Caco-2 (cell line): ENCODE measurements at regions not wholly inside any gene's neighbourhood (a gene's known extent, or its start where the extent isn't known, plus 50 kb on each side); places are given as distances from the start of the nearest gene placed in this dataset.

Experiments used
- BruUV-seq: library from RNA; stranded (reverse); fragments of 400-500 nt; replicated peaks from 2 replicates; lab custom pipeline; 2021; lab: Mats Ljungman, UMichigan
- CTCF ChIA-PET: fragments of 300-600 bp; sonication (Branson Sonifier 250); formaldehyde crosslinking; loops from one replicate; lab custom pipeline; 2022; ENCODE audit warnings: antibody characterized with exemption; lab: Charles Lee
- POLR2A ChIA-PET: fragments of 300-600 bp; sonication (Branson Sonifier 250); formaldehyde crosslinking; loops from one replicate; lab custom pipeline; 2022; ENCODE audit warnings: antibody characterized with exemption; lab: Charles Lee
- DNase-seq, 2 experiments: peaks; one replicate each; pipeline versions ENCODE4 v3.0.0 to v3.0.0-alpha.2; 2020 to 2022
- H3K27me3 ChIP-seq: replicated peaks from 2 replicates; pipeline ENCODE4 v1.6.0; 2011; ENCODE audit warnings: low read length; ENCODE audit not compliant: control insufficient read depth, insufficient read depth
- H3K36me3 ChIP-seq: 2 replicates; pipeline ENCODE4 v1.5.1; 2011; ENCODE audit warnings: low read length; ENCODE audit not compliant: control insufficient read depth, insufficient read depth
- H3K4me1 ChIP-seq: fragments of 250-450 bp; sonication (Bioruptor Pico); 2 replicates; pipeline ENCODE4 v1.5.1; 2020; ENCODE audit warnings: mild to moderate bottlenecking
- H3K4me3 ChIP-seq: 2 replicates; pipeline ENCODE4 v1.5.1; 2011; ENCODE audit warnings: low read depth, mild to moderate bottlenecking, control low read depth, low read length
- H3K9me3 ChIP-seq: fragments of 250-450 bp; sonication (Bioruptor Pico); 2 replicates; pipeline ENCODE4 v1.5.1; 2020; ENCODE audit warnings: mild to moderate bottlenecking, moderate library complexity
- H3K27ac Mint-ChIP-seq: one replicate; pipeline ENCODE4 v1.8.0; 2022; ENCODE audit warnings: mixed read lengths; ENCODE audit not compliant: unreplicated experiment
- H3K27me3 Mint-ChIP-seq: one replicate; pipeline ENCODE4 v1.8.0; 2022; ENCODE audit warnings: mixed read lengths; ENCODE audit not compliant: insufficient read depth, unreplicated experiment
- H3K36me3 Mint-ChIP-seq: one replicate; pipeline ENCODE4 v1.8.0; 2022; ENCODE audit warnings: mild to moderate bottlenecking, mixed read lengths; ENCODE audit not compliant: insufficient read depth, unreplicated experiment
- H3K4me1 Mint-ChIP-seq: one replicate; pipeline ENCODE4 v1.8.0; 2022; ENCODE audit warnings: low read depth, mixed read lengths; ENCODE audit not compliant: unreplicated experiment
- H3K4me3 Mint-ChIP-seq: one replicate; pipeline ENCODE4 v1.8.0; 2022; ENCODE audit warnings: mild to moderate bottlenecking, moderate library complexity, mixed read lengths; ENCODE audit not compliant: unreplicated experiment
- H3K9me3 Mint-ChIP-seq: one replicate; pipeline ENCODE4 v1.8.0; 2022; ENCODE audit warnings: mixed read lengths; ENCODE audit not compliant: unreplicated experiment
- intact Hi-C: fragments of 100-400 bp; cut with micrococcal nuclease; formaldehyde crosslinking; loops from one replicate; pipeline ENCODE4 v1.10.0; 2022; ENCODE audit not compliant: unreplicated experiment
- TF ChIP-seq, protein P1 (sequence below), 2 experiments: fragments of 200-600 bp in 1 of 2; IDR thresholded peaks; 1 replicate in 1 of 2; 2 replicates in 1 of 2; pipeline versions ENCODE4 v1.5.1 to v1.8.0; 2011 to 2022; ENCODE audit warnings: antibody characterized with exemption in 1 of 2, control low read depth in 1 of 2, inconsistent platforms in 1 of 2, low read depth in 1 of 2, low read length in 1 of 2, mild to moderate bottlenecking in 1 of 2, moderate library complexity in 1 of 2; ENCODE audit not compliant: insufficient read depth in 1 of 2, severe bottlenecking in 1 of 2, unreplicated experiment in 1 of 2

DNA sequence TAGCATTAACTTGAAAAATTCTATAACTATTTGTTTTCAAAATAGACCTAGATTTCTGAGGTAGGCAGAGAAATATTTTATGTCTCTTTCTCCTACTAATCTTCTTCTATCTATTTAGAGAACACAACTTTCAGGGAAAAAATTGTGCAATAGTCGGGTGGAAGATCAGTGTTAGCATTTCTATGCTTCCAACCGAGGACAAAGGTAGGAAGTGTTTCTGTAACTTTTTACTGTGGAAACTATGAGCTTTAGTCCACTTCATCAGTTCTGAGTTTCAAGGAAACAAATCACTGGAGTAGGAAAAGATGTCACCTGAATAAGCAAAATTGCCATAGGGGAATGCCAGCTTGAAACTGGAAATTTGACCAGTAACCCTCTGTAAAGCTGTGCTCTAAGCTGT lies 207.7 kb upstream of the CTAGE1 start:
- Mint-ChIP-seq H3K27me3 (peaks cover 4% of the 10 kb centered on the region), H3K4me1 (no peaks in the 10 kb centered on the region), H3K27ac (no peak overlapping the region), H3K9me3 (no peaks in the 10 kb centered on the region), H3K36me3 (no peaks in the 10 kb centered on the region), H3K4me3 (no peak overlapping the region)
- no peaks in the 10 kb centered on the region for H3K4me1 ChIP-seq
- intact Hi-C loops: no loop called here
- DNase-seq: no peak
- ChIA-PET POLR2A (no interaction called here), CTCF (no interaction called here)
- H3K4me3 ChIP-seq: no peak overlapping the region
- no peaks in the 10 kb centered on the region for H3K27me3 ChIP-seq
- no peaks in the 10 kb centered on the region for H3K9me3 ChIP-seq
- no TSS peak for BruUV-seq
- no peaks in the 10 kb centered on the region for H3K36me3 ChIP-seq
- TF ChIP-seq, protein P1, sequence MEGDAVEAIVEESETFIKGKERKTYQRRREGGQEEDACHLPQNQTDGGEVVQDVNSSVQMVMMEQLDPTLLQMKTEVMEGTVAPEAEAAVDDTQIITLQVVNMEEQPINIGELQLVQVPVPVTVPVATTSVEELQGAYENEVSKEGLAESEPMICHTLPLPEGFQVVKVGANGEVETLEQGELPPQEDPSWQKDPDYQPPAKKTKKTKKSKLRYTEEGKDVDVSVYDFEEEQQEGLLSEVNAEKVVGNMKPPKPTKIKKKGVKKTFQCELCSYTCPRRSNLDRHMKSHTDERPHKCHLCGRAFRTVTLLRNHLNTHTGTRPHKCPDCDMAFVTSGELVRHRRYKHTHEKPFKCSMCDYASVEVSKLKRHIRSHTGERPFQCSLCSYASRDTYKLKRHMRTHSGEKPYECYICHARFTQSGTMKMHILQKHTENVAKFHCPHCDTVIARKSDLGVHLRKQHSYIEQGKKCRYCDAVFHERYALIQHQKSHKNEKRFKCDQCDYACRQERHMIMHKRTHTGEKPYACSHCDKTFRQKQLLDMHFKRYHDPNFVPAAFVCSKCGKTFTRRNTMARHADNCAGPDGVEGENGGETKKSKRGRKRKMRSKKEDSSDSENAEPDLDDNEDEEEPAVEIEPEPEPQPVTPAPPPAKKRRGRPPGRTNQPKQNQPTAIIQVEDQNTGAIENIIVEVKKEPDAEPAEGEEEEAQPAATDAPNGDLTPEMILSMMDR (IDR thresholded peaks at IDR 0.05; ENCODE audit: insufficient read depth in 1 of 2, low read depth in 1 of 2, low read length in 1 of 2, severe bottlenecking in 1 of 2, unreplicated experiment in 1 of 2): no peak

DNA sequence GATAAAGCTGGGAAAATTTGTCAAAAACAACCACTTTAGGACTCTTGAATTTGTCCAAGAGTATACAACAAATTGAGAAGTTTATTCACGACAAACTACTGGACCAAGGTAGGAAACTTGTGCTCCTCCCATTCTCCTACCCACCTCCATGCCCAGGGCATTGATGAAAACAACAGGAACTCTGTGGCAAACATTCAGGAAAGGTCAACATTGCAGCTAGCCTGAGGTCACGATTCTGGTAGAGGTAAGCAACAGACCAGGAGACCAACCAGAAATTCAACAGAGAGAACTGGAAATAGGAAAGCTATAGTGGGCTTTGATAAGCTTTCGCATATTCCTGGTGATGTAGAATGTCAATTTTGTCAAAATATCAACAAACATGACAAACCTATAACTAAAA lies 209.1 kb upstream of the CTAGE1 start:
- H3K9me3 ChIP-seq: no peaks in the 10 kb centered on the region
- no peak overlapping the region for H3K27ac Mint-ChIP-seq
- no TSS peak for BruUV-seq
- intact Hi-C loops: no loop called here
- H3K4me3 ChIP-seq: no peak overlapping the region
- peaks cover 4% of the 10 kb centered on the region for H3K27me3 Mint-ChIP-seq
- no peaks in the 10 kb centered on the region for H3K9me3 Mint-ChIP-seq
- no peaks in the 10 kb centered on the region for H3K27me3 ChIP-seq
- TF ChIP-seq, protein P1 (IDR thresholded peaks at IDR 0.05; ENCODE audit: insufficient read depth in 1 of 2, low read depth in 1 of 2, low read length in 1 of 2, severe bottlenecking in 1 of 2, unreplicated experiment in 1 of 2): no peak
- no peaks in the 10 kb centered on the region for H3K36me3 Mint-ChIP-seq
- H3K36me3 ChIP-seq: no peaks in the 10 kb centered on the region
- no peaks in the 10 kb centered on the region for H3K4me1 Mint-ChIP-seq
- no peak overlapping the region for H3K4me3 Mint-ChIP-seq
- DNase-seq: no peak
- H3K4me1 ChIP-seq: no peaks in the 10 kb centered on the region
- ChIA-PET POLR2A (no interaction called here), CTCF (no interaction called here)

DNA sequence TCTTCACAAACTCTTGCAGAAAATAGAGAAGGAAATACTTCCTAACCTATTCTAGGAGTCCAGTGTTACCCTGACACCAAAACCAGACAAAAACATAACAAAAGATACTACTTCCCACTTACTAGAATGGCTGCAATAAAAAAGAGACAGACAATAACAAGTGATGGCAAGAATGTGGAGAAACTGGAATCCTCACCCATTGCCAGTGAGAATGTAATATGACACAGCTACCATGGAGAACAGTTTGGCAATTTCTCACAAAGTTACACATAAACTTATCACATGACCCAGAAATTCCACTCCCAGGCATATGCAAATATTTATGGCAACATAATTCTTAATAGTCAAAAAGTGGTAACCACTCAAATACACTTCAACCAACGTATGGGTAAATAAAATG lies 209.8 kb upstream of the CTAGE1 start:
- BruUV-seq: no TSS peak

More for the DNA sequence above, 209.8 kb upstream of the CTAGE1 start:
- CTCF ChIA-PET: no interaction called here
- POLR2A ChIA-PET: no interaction called here
- H3K4me1 ChIP-seq: no peaks in the 10 kb centered on the region
- TF ChIP-seq, protein P1 (IDR thresholded peaks at IDR 0.05; ENCODE audit: insufficient read depth in 1 of 2, low read depth in 1 of 2, low read length in 1 of 2, severe bottlenecking in 1 of 2, unreplicated experiment in 1 of 2): no peak
- DNase-seq: no peak
- H3K27me3 Mint-ChIP-seq: peaks cover 4% of the 10 kb centered on the region
- H3K4me3 Mint-ChIP-seq: no peak overlapping the region
- H3K4me1 Mint-ChIP-seq: no peaks in the 10 kb centered on the region
- intact Hi-C loops: no loop called here
- no peak overlapping the region for H3K27ac Mint-ChIP-seq
- H3K9me3 ChIP-seq: no peaks in the 10 kb centered on the region
- H3K27me3 ChIP-seq: no peaks in the 10 kb centered on the region
- no peak overlapping the region for H3K4me3 ChIP-seq
- H3K36me3 Mint-ChIP-seq: no peaks in the 10 kb centered on the region
- no peaks in the 10 kb centered on the region for H3K36me3 ChIP-seq
- no peaks in the 10 kb centered on the region for H3K9me3 Mint-ChIP-seq
